ENCODE measurements at regions not wholly inside any gene's neighbourhood (a gene's known extent, or its start where the extent isn't known, plus 50 kb on each side); places are given as distances from the start of the nearest gene placed in this dataset.

GRCh38 chr4:84432713-84433112, 66.4 kb downstream of the NKX6-1 start:
- no peaks in the 10 kb centered on the region for H3K27me3 ChIP-seq
- intact Hi-C loops (cut with DNase I): no loop called here
- TF ChIP-seq, protein P1, sequence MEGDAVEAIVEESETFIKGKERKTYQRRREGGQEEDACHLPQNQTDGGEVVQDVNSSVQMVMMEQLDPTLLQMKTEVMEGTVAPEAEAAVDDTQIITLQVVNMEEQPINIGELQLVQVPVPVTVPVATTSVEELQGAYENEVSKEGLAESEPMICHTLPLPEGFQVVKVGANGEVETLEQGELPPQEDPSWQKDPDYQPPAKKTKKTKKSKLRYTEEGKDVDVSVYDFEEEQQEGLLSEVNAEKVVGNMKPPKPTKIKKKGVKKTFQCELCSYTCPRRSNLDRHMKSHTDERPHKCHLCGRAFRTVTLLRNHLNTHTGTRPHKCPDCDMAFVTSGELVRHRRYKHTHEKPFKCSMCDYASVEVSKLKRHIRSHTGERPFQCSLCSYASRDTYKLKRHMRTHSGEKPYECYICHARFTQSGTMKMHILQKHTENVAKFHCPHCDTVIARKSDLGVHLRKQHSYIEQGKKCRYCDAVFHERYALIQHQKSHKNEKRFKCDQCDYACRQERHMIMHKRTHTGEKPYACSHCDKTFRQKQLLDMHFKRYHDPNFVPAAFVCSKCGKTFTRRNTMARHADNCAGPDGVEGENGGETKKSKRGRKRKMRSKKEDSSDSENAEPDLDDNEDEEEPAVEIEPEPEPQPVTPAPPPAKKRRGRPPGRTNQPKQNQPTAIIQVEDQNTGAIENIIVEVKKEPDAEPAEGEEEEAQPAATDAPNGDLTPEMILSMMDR (IDR thresholded peaks at IDR 0.05): no peak
- TF ChIP-seq POLR2A (IDR thresholded peaks at IDR 0.05): no peak
- H3K4me1 ChIP-seq: peaks cover 6 to 7% of the 10 kb centered on the region in 2 donors
- H3K9me3 ChIP-seq: no peaks in the 10 kb centered on the region
- no peak for DNase-seq
- peak overlapping the region in 1 of 3 donors; percentile 26 for H3K27ac ChIP-seq
- H3K36me3 ChIP-seq: no peaks in the 10 kb centered on the region
- H3K4me3 ChIP-seq (replicated peaks in 1 of 3): no peak overlapping the region

- Histone ChIP-seq H3K27me3 (no peaks in the 10 kb centered on the region), H3K4me1 (peaks cover 0 to 3% of the 10 kb centered on the region in 2 donors), H3K9me3 (no peaks in the 10 kb centered on the region), H3K36me3 (no peaks in the 10 kb centered on the region), H3K27ac (no peak overlapping the region), H3K4me3 (replicated peaks in 1 of 3) (no peak overlapping the region)
- no peak for TF ChIP-seq POLR2A (IDR thresholded peaks at IDR 0.05)
- TF ChIP-seq, protein P1 (IDR thresholded peaks at IDR 0.05): no peak
- WGBS, 2 donors: 50 to 59% methylated on average over 1 of the region's 1 CpG
- intact Hi-C loops (cut with DNase I): no loop called here
- DNase-seq: no peak
Measured at GRCh38 chr4:84420608-84421007, 78.5 kb downstream of the NKX6-1 start.

DNA sequence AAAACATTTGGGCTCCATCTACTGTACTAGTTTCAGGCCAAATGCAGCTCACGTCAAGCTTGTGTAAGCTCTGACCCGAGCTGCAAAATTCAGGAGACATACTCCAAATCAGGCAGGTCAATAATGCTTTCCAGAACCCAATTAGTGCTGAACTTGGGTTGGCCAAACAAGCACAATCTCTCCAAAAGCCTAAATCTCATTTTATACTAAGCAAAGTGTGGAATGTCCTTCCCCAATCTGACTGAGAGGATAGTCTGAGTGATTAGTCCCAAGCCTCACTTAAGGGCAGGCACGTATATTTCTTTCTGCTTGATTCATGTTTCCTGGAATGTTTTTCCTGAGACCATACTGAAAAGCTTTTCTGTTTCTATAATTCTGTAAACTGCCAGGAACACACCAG, 79.9 kb downstream of the NKX6-1 start:
- Histone ChIP-seq H3K4me1 (peaks cover 0 to 3% of the 10 kb centered on the region in 2 donors), H3K4me3 (replicated peaks in 1 of 3) (no peak overlapping the region), H3K9me3 (no peaks in the 10 kb centered on the region), H3K27me3 (no peaks in the 10 kb centered on the region), H3K36me3 (no peaks in the 10 kb centered on the region), H3K27ac (no peak overlapping the region)
- TF ChIP-seq, protein P1 (IDR thresholded peaks at IDR 0.05): no peak
- TF ChIP-seq POLR2A (IDR thresholded peaks at IDR 0.05): no peak
- WGBS, 2 donors: 69 to 84% methylated on average over 3 of the region's 3 CpGs
- intact Hi-C loops (cut with DNase I): no loop called here
- DNase-seq: no peak

DNA sequence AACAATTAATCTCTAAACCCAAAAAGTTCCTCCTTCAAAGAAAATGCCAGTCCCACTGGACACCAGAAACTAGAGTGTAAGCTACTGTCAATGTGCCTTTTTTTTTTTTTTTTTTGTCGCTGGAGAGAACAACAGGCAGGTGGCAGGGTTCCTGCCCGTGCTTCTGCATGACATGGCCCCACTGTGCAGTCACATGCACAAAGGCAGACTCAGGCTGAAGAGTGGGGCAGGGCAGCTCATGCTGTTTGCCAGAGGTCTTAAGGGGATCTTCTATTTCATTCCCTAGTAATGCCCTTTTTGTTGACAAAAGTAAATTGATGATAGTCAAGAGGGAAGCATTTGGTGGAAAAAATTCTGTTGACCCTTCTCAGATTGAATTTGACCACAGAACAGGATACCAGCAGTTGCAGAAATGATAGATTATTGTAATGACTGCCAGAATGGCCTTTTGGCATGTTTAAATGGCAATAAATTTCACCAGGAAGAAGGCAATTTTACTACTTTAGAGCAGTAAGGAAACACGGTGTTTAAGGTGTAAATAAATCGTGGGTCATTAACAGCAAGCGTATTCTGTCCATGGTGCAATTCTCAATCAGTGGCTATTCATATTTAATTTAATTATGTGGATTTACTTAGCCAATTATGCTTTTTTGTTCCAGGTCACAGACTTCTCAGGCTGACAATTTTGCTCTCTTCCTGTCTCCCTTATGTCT, 80.9 kb downstream of the NKX6-1 start:
- intact Hi-C loops (cut with DNase I): no loop called here
- no peak for DNase-seq
- Histone ChIP-seq H3K9me3 (no peaks in the 10 kb centered on the region), H3K27ac (no peak overlapping the region), H3K27me3 (no peaks in the 10 kb centered on the region), H3K4me3 (replicated peaks in 1 of 3) (no peak overlapping the region), H3K4me1 (peaks cover 0 to 3% of the 10 kb centered on the region in 2 donors), H3K36me3 (no peaks in the 10 kb centered on the region)
- 53% methylated on average over 5 of the region's 5 CpGs for WGBS, 2 donors
- no peak for TF ChIP-seq POLR2A (IDR thresholded peaks at IDR 0.05)
- TF ChIP-seq, protein P1 (IDR thresholded peaks at IDR 0.05): no peak

GRCh38 chr4:84413976-84414375, 85.1 kb downstream of the NKX6-1 start:
- TF ChIP-seq, protein P1 (IDR thresholded peaks at IDR 0.05): no peak
- TF ChIP-seq POLR2A (IDR thresholded peaks at IDR 0.05): no peak
- DNase-seq: no peak
- WGBS, 2 donors: 90% methylated on average over 1 of the region's 1 CpG

More at GRCh38 chr4:84413976-84414375, 85.1 kb downstream of the NKX6-1 start:
- intact Hi-C loops (cut with DNase I): no loop called here
- no peak overlapping the region for H3K4me3 ChIP-seq (replicated peaks in 1 of 3)
- no peaks in the 10 kb centered on the region for H3K9me3 ChIP-seq
- peaks cover 17 to 33% of the 10 kb centered on the region in 2 donors for H3K4me1 ChIP-seq
- H3K27me3 ChIP-seq: no peaks in the 10 kb centered on the region
- no peak overlapping the region for H3K27ac ChIP-seq
- H3K36me3 ChIP-seq: no peaks in the 10 kb centered on the region
